ENCODE measurements at regions not wholly inside any gene's neighbourhood (a gene's known extent, or its start where the extent isn't known, plus 50 kb on each side); places are given as distances from the start of the nearest gene placed in this dataset.

DNA sequence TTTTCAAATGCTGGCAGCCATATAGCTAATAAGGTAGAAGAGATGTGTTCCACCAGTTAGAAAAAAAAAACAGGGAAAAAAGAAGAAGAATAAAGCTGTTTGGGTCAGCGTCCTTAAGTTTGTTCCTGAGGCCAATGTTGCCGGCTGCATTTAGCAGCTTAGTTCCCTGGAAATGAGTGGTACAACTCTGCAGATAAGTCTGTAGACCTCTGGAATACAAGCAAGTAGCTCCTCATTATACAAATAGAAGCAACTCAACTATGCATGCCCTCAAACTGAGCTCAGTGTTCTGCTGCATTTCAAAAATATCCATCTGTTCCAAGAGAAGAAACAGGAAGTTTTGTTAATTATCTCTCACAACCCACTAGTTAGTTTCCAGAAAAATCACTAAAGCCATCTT is 181.2 kb upstream of the PKN2 start:
- H3K4me3 ChIP-seq (replicated peaks in 1 of 4; ENCODE audit: control extremely low read depth in 1 of 4, insufficient read depth in 1 of 4, low read depth in 3 of 4, low read length in 4 of 4): no peak overlapping the region
- no peaks in the 10 kb centered on the region for H3K27me3 ChIP-seq (ENCODE audit: control insufficient read depth, insufficient read depth, low read length)
- H4K20me1 ChIP-seq (ENCODE audit: control insufficient read depth, extremely low read depth, insufficient read depth, low read length): no peaks in the 10 kb centered on the region
- no peaks in the 10 kb centered on the region for H3K36me3 ChIP-seq (ENCODE audit: control insufficient read depth, insufficient read depth, low read length)
- TF ChIP-seq EZH2 (IDR thresholded peaks at IDR 0.05; ENCODE audit: low read length, missing control alignments): no peak
- TF ChIP-seq, protein P1, sequence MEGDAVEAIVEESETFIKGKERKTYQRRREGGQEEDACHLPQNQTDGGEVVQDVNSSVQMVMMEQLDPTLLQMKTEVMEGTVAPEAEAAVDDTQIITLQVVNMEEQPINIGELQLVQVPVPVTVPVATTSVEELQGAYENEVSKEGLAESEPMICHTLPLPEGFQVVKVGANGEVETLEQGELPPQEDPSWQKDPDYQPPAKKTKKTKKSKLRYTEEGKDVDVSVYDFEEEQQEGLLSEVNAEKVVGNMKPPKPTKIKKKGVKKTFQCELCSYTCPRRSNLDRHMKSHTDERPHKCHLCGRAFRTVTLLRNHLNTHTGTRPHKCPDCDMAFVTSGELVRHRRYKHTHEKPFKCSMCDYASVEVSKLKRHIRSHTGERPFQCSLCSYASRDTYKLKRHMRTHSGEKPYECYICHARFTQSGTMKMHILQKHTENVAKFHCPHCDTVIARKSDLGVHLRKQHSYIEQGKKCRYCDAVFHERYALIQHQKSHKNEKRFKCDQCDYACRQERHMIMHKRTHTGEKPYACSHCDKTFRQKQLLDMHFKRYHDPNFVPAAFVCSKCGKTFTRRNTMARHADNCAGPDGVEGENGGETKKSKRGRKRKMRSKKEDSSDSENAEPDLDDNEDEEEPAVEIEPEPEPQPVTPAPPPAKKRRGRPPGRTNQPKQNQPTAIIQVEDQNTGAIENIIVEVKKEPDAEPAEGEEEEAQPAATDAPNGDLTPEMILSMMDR (conservative IDR thresholded peaks at IDR 0.05 in 1 of 2, IDR thresholded peaks at IDR 0.05 in 1 of 2; ENCODE audit: low read depth in 1 of 2, low read length in 2 of 2): no peak
- no peaks in the 10 kb centered on the region for H3K9me3 ChIP-seq (ENCODE audit: control insufficient read depth, insufficient read depth, low read depth, low read length)
- no peaks in the 10 kb centered on the region for H3K79me2 ChIP-seq (ENCODE audit: control insufficient read depth, insufficient read depth, low read length)
- DNase-seq (ENCODE audit: low read depth in 2 of 2): no peak
- no peak overlapping the region for H3K4me2 ChIP-seq (ENCODE audit: extremely low read depth, insufficient read depth, low read length)
- H3K27ac ChIP-seq (ENCODE audit: insufficient read depth, low read length): no peak overlapping the region
- H3K9ac ChIP-seq (ENCODE audit: insufficient read depth, low read length): no peak overlapping the region
- H3K4me1 ChIP-seq (ENCODE audit: control insufficient read depth, extremely low read depth, insufficient read depth, low read length): no peaks in the 10 kb centered on the region
- H2AFZ ChIP-seq (ENCODE audit: low read length): no peak overlapping the region

DNA sequence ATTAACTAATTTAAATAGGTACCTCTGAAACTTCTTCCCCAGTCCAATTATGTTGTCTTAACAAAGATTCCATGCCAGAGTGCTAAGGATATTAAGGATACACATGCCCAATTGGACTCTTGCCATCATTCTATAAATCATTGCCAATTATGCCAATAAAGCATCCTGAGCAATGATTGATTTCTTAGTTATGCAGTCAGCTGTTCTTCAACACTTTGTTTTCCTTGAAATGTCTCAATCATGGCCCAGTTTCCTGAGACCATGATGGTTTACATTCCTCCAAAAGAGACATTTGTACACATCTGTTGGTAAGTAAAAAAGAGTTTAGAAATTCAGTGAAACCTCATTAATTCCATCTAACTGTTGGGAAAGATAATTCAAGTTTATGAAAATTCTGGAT is 180.4 kb upstream of the PKN2 start:
- H3K4me2 ChIP-seq (ENCODE audit: extremely low read depth, insufficient read depth, low read length): no peak overlapping the region
- TF ChIP-seq, protein P1 (conservative IDR thresholded peaks at IDR 0.05 in 1 of 2, IDR thresholded peaks at IDR 0.05 in 1 of 2; ENCODE audit: low read depth in 1 of 2, low read length in 2 of 2): no peak
- no peak for TF ChIP-seq EZH2 (IDR thresholded peaks at IDR 0.05; ENCODE audit: low read length, missing control alignments)
- H3K36me3 ChIP-seq (ENCODE audit: control insufficient read depth, insufficient read depth, low read length): no peaks in the 10 kb centered on the region
- no peaks in the 10 kb centered on the region for H3K4me1 ChIP-seq (ENCODE audit: control insufficient read depth, extremely low read depth, insufficient read depth, low read length)
- DNase-seq (ENCODE audit: low read depth in 2 of 2): no peak
- H3K4me3 ChIP-seq (replicated peaks in 1 of 4; ENCODE audit: control extremely low read depth in 1 of 4, insufficient read depth in 1 of 4, low read depth in 3 of 4, low read length in 4 of 4): no peak overlapping the region
- H2AFZ ChIP-seq (ENCODE audit: low read length): no peak overlapping the region
- no peaks in the 10 kb centered on the region for H4K20me1 ChIP-seq (ENCODE audit: control insufficient read depth, extremely low read depth, insufficient read depth, low read length)
- H3K27ac ChIP-seq (ENCODE audit: insufficient read depth, low read length): no peak overlapping the region
- no peaks in the 10 kb centered on the region for H3K27me3 ChIP-seq (ENCODE audit: control insufficient read depth, insufficient read depth, low read length)
- H3K9ac ChIP-seq (ENCODE audit: insufficient read depth, low read length): no peak overlapping the region
- no peaks in the 10 kb centered on the region for H3K79me2 ChIP-seq (ENCODE audit: control insufficient read depth, insufficient read depth, low read length)
- no peaks in the 10 kb centered on the region for H3K9me3 ChIP-seq (ENCODE audit: control insufficient read depth, insufficient read depth, low read depth, low read length)

DNA sequence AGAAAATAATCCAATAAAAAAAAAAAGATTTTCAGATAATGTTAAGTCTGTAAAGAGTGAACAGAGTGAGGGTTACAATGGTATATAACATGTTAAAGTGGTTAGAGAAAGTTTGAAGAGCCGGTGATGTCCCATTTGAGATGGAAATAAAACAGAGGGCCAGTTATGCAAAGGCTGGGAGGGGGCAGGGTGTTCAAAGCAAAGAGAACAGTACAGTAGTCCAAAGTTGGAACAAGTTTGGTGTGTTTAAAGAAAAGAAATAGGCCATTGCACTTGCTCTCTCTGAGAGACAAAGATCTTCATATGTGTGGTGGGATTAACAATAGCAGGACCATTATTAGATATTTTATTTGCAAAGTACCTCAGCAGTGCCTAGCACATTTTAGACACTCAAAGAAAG is 179.5 kb upstream of the PKN2 start:
- Histone ChIP-seq H3K4me1 (ENCODE audit: control insufficient read depth, extremely low read depth, insufficient read depth, low read length) (no peaks in the 10 kb centered on the region), H3K27me3 (ENCODE audit: control insufficient read depth, insufficient read depth, low read length) (no peaks in the 10 kb centered on the region), H3K9ac (ENCODE audit: insufficient read depth, low read length) (no peak overlapping the region), H3K36me3 (ENCODE audit: control insufficient read depth, insufficient read depth, low read length) (no peaks in the 10 kb centered on the region), H3K4me3 (replicated peaks in 1 of 4; ENCODE audit: control extremely low read depth in 1 of 4, insufficient read depth in 1 of 4, low read depth in 3 of 4, low read length in 4 of 4) (no peak overlapping the region), H3K79me2 (ENCODE audit: control insufficient read depth, insufficient read depth, low read length) (no peaks in the 10 kb centered on the region), H3K9me3 (ENCODE audit: control insufficient read depth, insufficient read depth, low read depth, low read length) (no peaks in the 10 kb centered on the region), H3K27ac (ENCODE audit: insufficient read depth, low read length) (no peak overlapping the region), H2AFZ (ENCODE audit: low read length) (no peak overlapping the region), H3K4me2 (ENCODE audit: extremely low read depth, insufficient read depth, low read length) (no peak overlapping the region), H4K20me1 (ENCODE audit: control insufficient read depth, extremely low read depth, insufficient read depth, low read length) (no peaks in the 10 kb centered on the region)
- no peak for DNase-seq (ENCODE audit: low read depth in 2 of 2)
- TF ChIP-seq EZH2 (IDR thresholded peaks at IDR 0.05; ENCODE audit: low read length, missing control alignments): no peak
- TF ChIP-seq, protein P1 (conservative IDR thresholded peaks at IDR 0.05 in 1 of 2, IDR thresholded peaks at IDR 0.05 in 1 of 2; ENCODE audit: low read depth in 1 of 2, low read length in 2 of 2): no peak

Measured in fibroblast of lung (primary cell).